ENCODE measurements at regions not wholly inside any gene's neighbourhood (a gene's known extent, or its start where the extent isn't known, plus 50 kb on each side); places are given as distances from the start of the nearest gene placed in this dataset.

- no peak for ATAC-seq
- Histone ChIP-seq H3K4me3 (no peak overlapping the region), H3K36me3 (no peaks in the 10 kb centered on the region), H3K4me1 (no peaks in the 10 kb centered on the region), H3K9me3 (no peaks in the 10 kb centered on the region), H3K27me3 (no peaks in the 10 kb centered on the region), H3K27ac (no peak overlapping the region)
- no peak for DNase-seq
- WGBS (ENCODE audit: insufficient coverage, low coverage, low lambda C conversion rate, missing lambda C conversion rate) = 30% methylated on average over 3 of the region's 3 CpGs
- TF ChIP-seq POLR2A (IDR thresholded peaks at IDR 0.05) = no peak
- TF ChIP-seq CTCF (IDR thresholded peaks at IDR 0.05) = no peak
- intact Hi-C loops (cut with DNase I) = no loop called here
Observed at GRCh38 chr5:104635227-104635626, 1072.6 kb upstream of the NUDT12 start.

- intact Hi-C loops (cut with DNase I) = no loop called here
- TF ChIP-seq CTCF (IDR thresholded peaks at IDR 0.05) (no peak), POLR2A (IDR thresholded peaks at IDR 0.05) (no peak)
- no peaks in the 10 kb centered on the region for H3K9me3 ChIP-seq
- ATAC-seq (no peak), DNase-seq (no peak)
- no peak overlapping the region for H3K27ac ChIP-seq
- H3K4me3 ChIP-seq = no peak overlapping the region
- no peaks in the 10 kb centered on the region for H3K36me3 ChIP-seq
- no peaks in the 10 kb centered on the region for H3K4me1 ChIP-seq
- H3K27me3 ChIP-seq = no peaks in the 10 kb centered on the region
Observed at GRCh38 chr5:104628911-104629310, 1066.3 kb upstream of the NUDT12 start.

GRCh38 chr5:104626122-104626521 lies 1063.5 kb upstream of the NUDT12 start:
- TF ChIP-seq CTCF (IDR thresholded peaks at IDR 0.05) = no peak
- TF ChIP-seq POLR2A (IDR thresholded peaks at IDR 0.05) = no peak

GRCh38 chr5:104612005-104612404 lies 1049.4 kb upstream of the NUDT12 start:
- Histone ChIP-seq H3K27ac (no peak overlapping the region), H3K36me3 (no peaks in the 10 kb centered on the region), H3K9me3 (no peaks in the 10 kb centered on the region), H3K4me1 (no peaks in the 10 kb centered on the region), H3K27me3 (no peaks in the 10 kb centered on the region), H3K4me3 (no peak overlapping the region)
- intact Hi-C loops (cut with DNase I) = no loop called here
- DNase-seq = no peak
- WGBS (ENCODE audit: insufficient coverage, low coverage, low lambda C conversion rate, missing lambda C conversion rate) = 55% methylated on average over 6 of the region's 6 CpGs
- ATAC-seq = no peak
- TF ChIP-seq CTCF (IDR thresholded peaks at IDR 0.05) = no peak
- TF ChIP-seq POLR2A (IDR thresholded peaks at IDR 0.05) = no peak

More at GRCh38 chr5:104626122-104626521, 1063.5 kb upstream of the NUDT12 start:
- Histone ChIP-seq H3K4me1 (no peaks in the 10 kb centered on the region), H3K27me3 (no peaks in the 10 kb centered on the region), H3K36me3 (no peaks in the 10 kb centered on the region), H3K4me3 (no peak overlapping the region), H3K9me3 (no peaks in the 10 kb centered on the region), H3K27ac (no peak overlapping the region)
- intact Hi-C loops (cut with DNase I) = no loop called here
- WGBS (ENCODE audit: insufficient coverage, low coverage, low lambda C conversion rate, missing lambda C conversion rate) = 44% methylated on average over 2 of the region's 2 CpGs
- no peak for ATAC-seq
- no peak for DNase-seq

- 31% methylated on average over 6 of the region's 6 CpGs for WGBS (ENCODE audit: insufficient coverage, low coverage, low lambda C conversion rate, missing lambda C conversion rate)
Observed at GRCh38 chr5:104611135-104611767, 1048.7 kb upstream of the NUDT12 start.

More at GRCh38 chr5:104611135-104611767, 1048.7 kb upstream of the NUDT12 start:
- ATAC-seq (no peak), DNase-seq (no peak)
- TF ChIP-seq CTCF (IDR thresholded peaks at IDR 0.05) = no peak
- no peak for TF ChIP-seq POLR2A (IDR thresholded peaks at IDR 0.05)
- no peak overlapping the region for H3K27ac ChIP-seq
- H3K4me1 ChIP-seq = no peaks in the 10 kb centered on the region
- H3K27me3 ChIP-seq = no peaks in the 10 kb centered on the region
- H3K9me3 ChIP-seq = no peaks in the 10 kb centered on the region
- H3K36me3 ChIP-seq = no peaks in the 10 kb centered on the region
- H3K4me3 ChIP-seq = no peak overlapping the region
- intact Hi-C loops (cut with DNase I) = no loop called here

Data from right lobe of liver (tissue), 6 donors.